ENCODE measurements at regions not wholly inside any gene's neighbourhood (a gene's known extent, or its start where the extent isn't known, plus 50 kb on each side); places are given as distances from the start of the nearest gene placed in this dataset.
"Not testable (repeated sequence)": the region's sequence is repeated elsewhere in the genome, so short reads cannot be mapped to it uniquely, and the experiment has no call there.

DNA sequence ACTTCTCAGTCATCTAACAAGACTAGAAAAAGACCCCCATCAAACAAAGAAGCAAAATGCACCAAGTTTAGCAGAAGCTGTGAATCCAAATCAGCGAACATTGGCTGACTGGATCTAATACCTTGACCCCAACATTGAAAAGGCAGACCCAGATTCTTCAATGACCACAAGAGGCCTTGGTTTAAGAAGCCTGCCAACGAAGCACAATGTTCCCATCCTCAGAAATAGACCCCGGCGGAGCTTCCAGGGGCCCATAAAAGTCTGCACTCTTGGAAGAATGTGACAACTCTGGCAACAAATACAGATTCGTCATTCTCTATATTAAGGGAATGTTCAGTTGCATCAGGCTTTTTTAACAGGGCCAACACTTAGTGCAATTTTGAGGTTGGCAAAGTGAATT lies 112.8 kb upstream of the BCL6 start:
- intact Hi-C loops (cut with DNase I) = no loop called here
- Histone ChIP-seq H3K36me3 (no peaks in the 10 kb centered on the region), H3K4me3 (no peak overlapping the region), H3K4me1 (no peaks in the 10 kb centered on the region), H3K27ac (no peak overlapping the region), H3K27me3 (ENCODE audit: low read depth) (no peaks in the 10 kb centered on the region), H3K9me3 (peaks cover 4% of the 10 kb centered on the region)
- ATAC-seq = no peak
- TF ChIP-seq, protein P1, sequence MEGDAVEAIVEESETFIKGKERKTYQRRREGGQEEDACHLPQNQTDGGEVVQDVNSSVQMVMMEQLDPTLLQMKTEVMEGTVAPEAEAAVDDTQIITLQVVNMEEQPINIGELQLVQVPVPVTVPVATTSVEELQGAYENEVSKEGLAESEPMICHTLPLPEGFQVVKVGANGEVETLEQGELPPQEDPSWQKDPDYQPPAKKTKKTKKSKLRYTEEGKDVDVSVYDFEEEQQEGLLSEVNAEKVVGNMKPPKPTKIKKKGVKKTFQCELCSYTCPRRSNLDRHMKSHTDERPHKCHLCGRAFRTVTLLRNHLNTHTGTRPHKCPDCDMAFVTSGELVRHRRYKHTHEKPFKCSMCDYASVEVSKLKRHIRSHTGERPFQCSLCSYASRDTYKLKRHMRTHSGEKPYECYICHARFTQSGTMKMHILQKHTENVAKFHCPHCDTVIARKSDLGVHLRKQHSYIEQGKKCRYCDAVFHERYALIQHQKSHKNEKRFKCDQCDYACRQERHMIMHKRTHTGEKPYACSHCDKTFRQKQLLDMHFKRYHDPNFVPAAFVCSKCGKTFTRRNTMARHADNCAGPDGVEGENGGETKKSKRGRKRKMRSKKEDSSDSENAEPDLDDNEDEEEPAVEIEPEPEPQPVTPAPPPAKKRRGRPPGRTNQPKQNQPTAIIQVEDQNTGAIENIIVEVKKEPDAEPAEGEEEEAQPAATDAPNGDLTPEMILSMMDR (IDR thresholded peaks at IDR 0.05) = no peak
- no peak for DNase-seq

DNA sequence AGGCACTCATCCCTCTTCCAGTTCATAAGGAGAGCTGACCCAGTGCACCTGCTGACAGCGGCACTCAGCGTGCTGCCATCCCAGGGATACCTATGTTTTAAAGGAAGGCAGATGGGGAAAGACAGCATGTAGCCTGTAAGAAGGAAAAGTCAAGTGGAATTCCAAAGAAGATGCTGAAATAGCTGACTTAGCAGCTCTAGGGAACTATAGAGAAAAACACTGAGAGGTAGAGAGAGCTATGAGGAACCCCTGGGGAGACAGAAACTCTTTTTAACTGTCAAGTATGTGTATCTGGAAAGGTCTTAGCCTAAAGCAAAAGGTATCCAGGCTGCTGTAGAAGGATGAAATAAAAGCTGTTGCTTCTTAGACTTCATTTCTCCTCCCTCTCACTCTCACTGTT lies 113.4 kb upstream of the BCL6 start:
- Histone ChIP-seq H3K4me3 (no peak overlapping the region), H3K27ac (no peak overlapping the region), H3K27me3 (ENCODE audit: low read depth) (no peaks in the 10 kb centered on the region), H3K9me3 (peaks cover 4% of the 10 kb centered on the region), H3K36me3 (no peaks in the 10 kb centered on the region), H3K4me1 (no peaks in the 10 kb centered on the region)
- ATAC-seq (no peak), DNase-seq (no peak)
- intact Hi-C loops (cut with DNase I) = no loop called here
- TF ChIP-seq, protein P1 (IDR thresholded peaks at IDR 0.05) = no peak

DNA sequence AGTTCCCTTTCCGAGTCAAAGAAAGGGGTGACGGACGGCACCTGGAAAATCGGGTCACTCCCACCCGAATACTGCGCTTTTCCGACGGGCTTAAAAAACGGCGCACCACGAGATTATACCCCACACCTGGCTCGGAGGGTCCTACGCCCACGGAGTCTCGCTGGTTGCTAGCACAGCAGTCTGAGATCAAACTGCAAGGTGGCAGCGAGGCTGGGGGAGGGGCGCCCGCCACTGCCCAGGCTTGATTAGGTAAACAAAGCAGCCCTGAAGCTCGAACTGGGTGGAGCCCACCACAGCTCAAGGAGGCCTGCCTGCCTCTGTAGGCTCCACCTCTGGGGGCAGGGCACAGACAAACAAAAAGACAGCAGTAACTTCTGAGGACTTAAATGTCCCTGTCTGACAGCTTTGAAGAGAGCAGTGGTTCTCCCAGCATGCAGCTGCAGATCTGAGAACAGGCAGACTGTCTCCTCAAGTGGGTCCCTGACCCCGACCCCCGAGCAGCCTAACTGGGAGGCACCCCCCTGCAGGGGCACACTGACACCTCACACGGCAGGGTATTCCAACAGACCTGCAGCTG lies 117.5 kb upstream of the BCL6 start:
- H3K9me3 ChIP-seq; intact Hi-C loops (cut with DNase I); H3K27me3 ChIP-seq (ENCODE audit: low read depth); H3K4me1 ChIP-seq; ATAC-seq; H3K4me3 ChIP-seq; DNase-seq; H3K36me3 ChIP-seq; H3K27ac ChIP-seq: not testable (repeated sequence)

DNA sequence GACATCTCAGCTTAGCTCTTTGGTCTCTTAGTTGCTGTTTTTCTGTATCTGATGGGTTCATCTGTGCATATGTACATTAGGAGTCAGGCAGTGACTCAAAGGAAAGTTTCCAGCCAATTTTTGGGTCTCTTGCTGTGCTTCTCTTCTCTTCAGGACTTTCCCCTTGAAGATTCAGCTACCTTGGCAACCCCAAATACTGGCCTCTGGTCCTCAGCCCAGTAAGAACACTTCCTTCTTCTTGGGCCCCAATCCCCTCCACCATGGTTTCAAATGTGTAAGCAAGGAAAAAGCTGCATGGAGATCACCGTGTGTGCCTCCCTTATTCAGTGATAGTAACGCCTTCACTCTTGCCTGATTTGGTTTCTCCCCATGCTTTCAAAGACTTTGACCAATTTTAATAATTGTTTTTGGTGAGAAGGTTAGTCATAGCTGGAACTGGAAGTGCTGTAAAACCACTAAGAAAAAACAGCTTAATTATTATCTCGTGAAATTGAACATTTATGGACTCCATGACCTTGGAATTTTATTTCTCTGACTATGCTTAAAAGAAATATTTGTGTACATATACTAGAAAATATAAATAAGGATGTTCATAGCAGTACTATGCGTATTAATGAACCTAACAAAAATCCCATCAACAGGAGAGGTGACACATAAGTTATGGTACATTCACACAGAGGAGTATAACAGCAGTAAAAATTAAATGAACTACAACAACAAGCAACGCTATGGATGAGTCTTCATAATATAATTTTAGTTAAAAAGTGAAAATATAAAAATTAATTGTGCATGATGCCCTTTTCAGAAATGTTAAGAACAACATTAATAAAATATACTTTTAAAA lies 125.3 kb upstream of the BCL6 start:
- Histone ChIP-seq H3K4me3 (no peak overlapping the region), H3K27ac (no peak overlapping the region), H3K27me3 (ENCODE audit: low read depth) (no peaks in the 10 kb centered on the region), H3K4me1 (no peaks in the 10 kb centered on the region), H3K9me3 (no peaks in the 10 kb centered on the region), H3K36me3 (no peaks in the 10 kb centered on the region)
- DNase-seq (no peak), ATAC-seq (no peak)
- TF ChIP-seq, protein P1 (IDR thresholded peaks at IDR 0.05) = no peak
- intact Hi-C loops (cut with DNase I) = no loop called here

DNA sequence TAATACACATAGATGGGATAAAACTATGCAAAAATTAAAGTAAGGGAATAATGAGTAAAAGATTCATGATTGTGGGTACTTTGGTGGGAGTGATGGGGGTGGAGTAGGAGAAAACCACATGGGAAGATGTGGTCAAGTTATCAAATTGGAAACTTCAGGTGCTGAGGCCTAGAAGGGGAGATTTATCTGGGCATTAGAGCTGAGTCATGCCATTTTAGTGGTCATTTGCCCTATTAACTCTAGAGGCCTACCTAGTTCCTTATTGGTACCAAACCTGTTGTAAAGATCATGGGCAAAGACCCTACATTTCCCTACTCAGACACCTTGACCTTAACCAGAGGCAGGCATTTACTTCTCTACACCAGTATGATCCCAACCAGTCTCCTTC lies 125.9 kb upstream of the BCL6 start:
- Histone ChIP-seq H3K27ac (no peak overlapping the region), H3K4me1 (no peaks in the 10 kb centered on the region), H3K9me3 (no peaks in the 10 kb centered on the region), H3K4me3 (no peak overlapping the region), H3K36me3 (no peaks in the 10 kb centered on the region), H3K27me3 (ENCODE audit: low read depth) (no peaks in the 10 kb centered on the region)
- DNase-seq (no peak), ATAC-seq (no peak)
- TF ChIP-seq, protein P1 (IDR thresholded peaks at IDR 0.05) = no peak
- intact Hi-C loops (cut with DNase I) = no loop called here

DNA sequence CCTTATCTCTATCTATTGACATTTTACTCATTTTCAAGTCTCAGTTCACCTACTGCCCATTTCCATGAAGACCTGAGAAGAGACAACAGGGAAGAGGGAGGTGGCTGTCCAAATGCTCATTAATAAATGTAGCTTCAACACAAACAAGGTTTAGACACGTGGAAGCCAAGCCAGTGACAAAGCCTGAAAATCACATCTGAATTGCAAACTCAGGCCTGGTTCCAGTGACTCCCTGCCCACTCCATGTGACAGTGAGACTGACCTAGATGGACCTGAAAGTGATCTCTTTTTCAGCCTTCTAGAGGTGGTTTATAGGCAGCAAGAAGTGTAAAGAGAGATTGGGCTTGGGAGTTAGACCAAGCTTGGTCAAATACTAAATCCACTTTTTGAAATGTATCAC lies 126.6 kb upstream of the BCL6 start:
- no peaks in the 10 kb centered on the region for H3K4me1 ChIP-seq
- H3K4me3 ChIP-seq = no peak overlapping the region
- ATAC-seq = no peak
- no peak overlapping the region for H3K27ac ChIP-seq
- intact Hi-C loops (cut with DNase I) = no loop called here
- TF ChIP-seq, protein P1 (IDR thresholded peaks at IDR 0.05) = no peak
- H3K36me3 ChIP-seq = no peaks in the 10 kb centered on the region
- H3K9me3 ChIP-seq = no peaks in the 10 kb centered on the region
- no peak for DNase-seq
- no peaks in the 10 kb centered on the region for H3K27me3 ChIP-seq (ENCODE audit: low read depth)

Measured in lower lobe of right lung (tissue), 2 donors.